ENCODE measurements at regions not wholly inside any gene's neighbourhood (a gene's known extent, or its start where the extent isn't known, plus 50 kb on each side); places are given as distances from the start of the nearest gene placed in this dataset.

GRCh38 chr16:5693426-5693825, 595.8 kb upstream of the EEF2KMT start:
- FAIRE-seq (no peak), DNase-seq (ENCODE audit: low spot score in 2 of 2) (no peak)

GRCh38 chr16:5681966-5682365, 584.4 kb upstream of the EEF2KMT start:
- FAIRE-seq, result no peak
- DNase-seq (ENCODE audit: low spot score in 2 of 2), result no peak

DNA sequence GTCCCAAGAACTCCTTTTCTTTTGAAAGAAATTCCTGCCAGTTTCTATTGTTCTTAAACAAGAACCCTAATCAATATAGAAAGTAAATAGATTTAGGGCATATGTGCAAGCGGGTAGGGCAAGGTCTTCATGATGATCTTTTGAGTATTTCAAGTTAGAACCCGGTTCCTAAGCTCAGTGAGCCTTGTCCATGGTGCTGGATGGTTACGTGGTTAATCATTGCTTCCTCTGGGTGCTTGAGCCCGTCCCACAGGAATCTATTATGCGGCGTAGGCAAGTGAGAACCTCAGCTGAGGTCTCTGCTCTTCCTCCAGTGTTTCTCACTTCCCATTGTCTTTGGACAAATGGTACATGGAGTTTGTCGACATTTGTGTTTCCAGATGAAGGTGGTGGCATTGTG, 580.8 kb upstream of the EEF2KMT start:
- FAIRE-seq, result no peak

DNA sequence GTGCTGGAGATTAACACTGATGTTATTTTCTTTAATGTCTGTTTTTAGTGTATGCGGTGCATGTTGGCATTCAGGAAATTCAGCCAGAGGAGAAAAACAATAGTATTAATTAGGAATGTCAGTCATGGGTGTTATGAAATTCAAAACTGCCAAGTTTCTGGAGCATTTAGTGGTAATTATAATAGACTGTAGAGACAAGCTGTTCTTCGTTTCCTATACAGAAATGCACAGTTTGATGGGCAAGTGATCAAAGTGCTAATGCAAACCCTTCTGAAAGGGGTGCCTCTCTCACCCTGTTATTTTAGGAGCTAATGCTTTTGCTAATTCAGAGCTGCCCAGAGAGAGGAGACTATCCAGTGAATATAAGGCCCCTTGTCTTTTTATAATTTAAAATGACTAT, 573.8 kb upstream of the EEF2KMT start:
- FAIRE-seq, result no peak
- no peak for DNase-seq (ENCODE audit: low spot score in 2 of 2)

More for the DNA sequence above, 580.8 kb upstream of the EEF2KMT start:
- no peak for DNase-seq (ENCODE audit: low spot score in 2 of 2)

DNA sequence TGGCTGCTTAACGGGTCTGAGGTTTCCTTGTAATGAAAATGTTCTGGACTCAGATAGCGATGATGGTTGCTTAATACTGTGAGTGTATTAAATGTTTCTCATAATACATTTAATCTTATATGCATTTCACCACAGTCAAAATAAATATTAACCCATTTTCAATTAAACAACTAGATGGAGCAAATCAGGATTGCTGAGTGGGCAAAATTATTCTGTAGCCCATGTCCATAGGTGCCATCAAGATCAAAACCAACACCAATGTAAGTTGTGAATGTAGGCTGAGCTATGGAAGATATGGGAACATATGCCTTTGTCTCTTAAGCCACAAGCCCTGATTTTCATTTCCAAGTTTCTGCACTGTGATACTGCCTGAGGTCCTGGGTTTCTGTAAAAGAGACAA, 572.6 kb upstream of the EEF2KMT start:
- no peak for DNase-seq (ENCODE audit: low spot score in 2 of 2)
- FAIRE-seq, result no peak

DNA sequence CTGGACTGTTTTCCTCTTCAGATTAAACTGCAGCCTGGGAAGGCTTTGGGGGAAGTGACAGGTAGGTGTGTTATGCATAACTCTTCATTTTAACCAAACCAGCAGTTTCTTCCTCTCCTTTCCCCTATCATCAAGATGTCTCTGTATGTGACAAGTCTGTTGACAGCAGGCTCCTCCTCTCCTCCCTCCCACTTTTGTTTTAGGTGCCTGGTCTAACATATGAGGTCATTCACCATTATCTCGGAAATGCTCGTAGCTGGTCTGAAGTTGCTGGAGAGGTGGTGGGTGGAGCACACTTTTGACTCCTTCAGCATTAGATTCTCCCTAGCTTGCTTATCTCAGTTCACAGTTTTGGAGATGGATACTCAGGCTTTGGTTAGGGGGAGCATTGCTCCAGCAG, 571.0 kb upstream of the EEF2KMT start:
- FAIRE-seq (no peak), DNase-seq (ENCODE audit: low spot score in 2 of 2) (no peak)

DNA sequence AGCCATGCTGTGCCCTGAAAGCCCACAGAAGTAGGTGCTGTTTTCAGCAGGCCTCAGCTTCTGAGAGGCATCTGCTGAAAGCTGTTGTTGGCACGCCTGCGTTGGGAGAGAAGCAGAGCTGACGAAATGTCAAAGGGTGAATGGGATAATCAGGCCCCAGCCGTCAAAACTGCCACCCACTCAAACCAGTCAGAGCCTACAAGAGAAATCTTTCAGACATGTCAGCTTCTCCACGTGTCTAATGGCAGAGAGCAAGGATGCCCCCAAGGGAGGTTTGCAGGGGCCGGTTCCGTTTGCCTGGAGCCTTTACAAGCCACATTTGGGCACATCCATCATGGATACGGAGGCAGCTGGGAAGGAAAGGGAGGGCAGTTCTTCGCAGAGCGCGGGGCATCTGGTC, 568.2 kb upstream of the EEF2KMT start:
- no peak for FAIRE-seq

GRCh38 chr16:5653789-5654188, 556.2 kb upstream of the EEF2KMT start:
- FAIRE-seq (no peak), DNase-seq (ENCODE audit: low spot score in 2 of 2) (no peak)

More for the DNA sequence above, 568.2 kb upstream of the EEF2KMT start:
- DNase-seq (ENCODE audit: low spot score in 2 of 2), result no peak

DNA sequence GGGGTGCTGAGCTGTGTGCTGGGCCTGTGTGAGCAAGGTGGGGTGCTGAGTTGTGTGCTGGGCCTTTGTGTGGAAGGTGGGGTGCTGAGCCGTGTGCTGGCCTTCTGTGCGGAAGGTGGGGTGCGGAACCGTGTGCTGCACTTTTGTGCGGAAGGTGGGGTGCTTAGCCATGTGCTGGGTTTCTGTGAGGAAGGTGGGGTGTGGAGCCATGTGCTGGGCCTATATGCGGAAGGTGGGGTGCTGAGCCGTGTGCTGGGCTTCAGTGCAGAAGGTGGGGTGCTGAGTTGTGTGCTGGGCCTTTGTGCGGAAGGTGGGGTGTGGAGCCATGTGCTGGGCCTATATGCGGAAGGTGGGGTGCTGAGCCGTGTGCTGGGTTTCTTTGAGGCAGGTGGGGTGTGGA, 555.4 kb upstream of the EEF2KMT start:
- FAIRE-seq (no peak), DNase-seq (ENCODE audit: low spot score in 2 of 2) (no peak)

GRCh38 chr16:5649762-5650743, 552.5 kb upstream of the EEF2KMT start:
- no peak for FAIRE-seq

DNA sequence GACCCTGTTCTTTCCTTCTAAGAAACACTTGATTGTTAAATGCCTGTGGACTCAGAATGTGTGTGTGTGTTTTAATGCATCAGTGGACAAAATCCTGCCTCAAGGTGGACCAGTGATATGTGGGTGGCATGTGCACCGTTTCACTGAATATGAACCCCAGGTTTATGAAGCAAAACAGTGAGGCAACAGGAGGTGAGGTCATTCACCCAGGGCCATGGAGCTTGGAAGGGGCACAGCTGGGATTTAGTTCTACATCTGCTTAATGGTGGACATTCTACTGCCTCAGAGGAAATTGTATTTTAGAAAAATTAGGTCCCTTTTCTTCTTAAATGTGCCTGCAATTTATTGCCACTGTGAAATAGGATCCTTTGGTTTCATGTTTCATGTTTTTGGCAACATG, 549.5 kb upstream of the EEF2KMT start:
- no peak for FAIRE-seq
- DNase-seq (ENCODE audit: low spot score in 2 of 2), result no peak

More at GRCh38 chr16:5649762-5650743, 552.5 kb upstream of the EEF2KMT start:
- DNase-seq (ENCODE audit: low spot score in 2 of 2), result no peak

DNA sequence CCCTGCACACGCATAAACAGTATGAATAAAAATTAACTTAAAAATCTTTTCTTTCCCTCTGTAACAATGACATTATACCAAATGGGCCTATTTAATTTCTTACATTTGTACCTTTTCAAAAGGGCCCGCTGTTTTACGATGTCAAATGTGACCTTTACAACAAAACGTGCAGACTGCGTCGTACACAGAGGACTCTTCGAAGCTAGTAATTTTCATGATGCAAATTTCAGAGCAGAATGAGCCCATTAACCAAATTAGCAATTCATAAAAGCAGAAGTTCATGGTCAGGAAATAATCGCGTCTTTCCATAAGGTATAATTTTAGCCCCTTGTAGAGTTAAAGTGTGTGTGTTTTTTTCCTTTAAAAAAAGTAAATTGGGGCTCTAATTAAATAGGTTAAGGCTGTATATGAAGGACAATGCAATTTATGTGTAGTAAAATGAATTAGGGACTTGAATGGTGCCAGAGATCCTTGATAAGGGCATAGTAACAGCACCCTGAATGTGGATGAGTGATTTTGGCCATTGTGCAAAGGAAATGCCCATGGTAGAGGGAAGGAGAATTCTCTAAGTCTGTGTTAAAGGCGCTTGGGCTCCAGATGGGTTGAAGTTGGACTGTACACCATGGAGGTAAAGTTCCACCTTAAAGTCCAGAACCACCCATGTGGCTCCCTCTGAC, 546.4 kb upstream of the EEF2KMT start:
- DNase-seq (ENCODE audit: low spot score in 2 of 2) (no peak), FAIRE-seq (no peak)

DNA sequence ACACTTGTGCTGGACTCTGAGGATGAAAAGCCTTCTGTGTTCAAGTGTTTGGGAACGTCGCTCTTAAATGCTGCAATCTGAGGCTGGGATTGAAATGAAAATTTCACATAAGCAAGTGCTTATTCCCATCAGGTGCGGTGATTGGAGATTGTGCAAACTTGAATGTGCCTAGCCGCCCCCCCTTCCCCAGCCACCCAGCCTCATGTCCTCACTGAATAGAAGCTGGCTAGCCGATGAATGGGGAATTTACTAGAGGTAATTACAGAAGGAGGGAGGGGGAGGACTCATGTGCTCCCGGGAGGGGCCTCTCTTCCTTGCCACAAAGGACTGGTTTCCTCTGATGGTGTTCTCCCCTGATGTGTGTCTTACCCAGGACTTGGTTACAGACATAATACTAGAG, 544.8 kb upstream of the EEF2KMT start:
- FAIRE-seq, result no peak

DNA sequence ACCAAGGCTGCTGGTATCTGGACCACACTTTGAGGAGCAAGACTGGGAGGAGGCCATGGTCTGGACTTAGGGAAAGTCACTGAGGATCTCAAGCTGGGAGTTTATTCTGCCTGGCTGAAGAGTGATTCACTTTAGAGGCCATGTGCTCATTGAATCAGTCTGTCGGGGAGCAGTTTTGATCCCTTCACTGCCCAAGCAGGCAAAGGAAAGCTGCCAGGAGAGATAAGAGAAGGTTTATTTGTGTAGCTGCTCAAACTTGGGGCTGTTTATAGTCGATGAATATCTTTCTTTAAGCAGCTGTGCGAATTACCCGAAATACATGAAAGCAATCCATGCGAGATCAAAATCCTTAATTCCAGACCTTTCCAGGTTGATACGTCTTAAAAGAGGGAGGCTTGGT, 544.4 kb upstream of the EEF2KMT start:
- no peak for DNase-seq (ENCODE audit: low spot score in 2 of 2)
- no peak for FAIRE-seq

More for the DNA sequence above, 544.8 kb upstream of the EEF2KMT start:
- no peak for DNase-seq (ENCODE audit: low spot score in 2 of 2)

- DNase-seq (ENCODE audit: low spot score in 2 of 2) (no peak), FAIRE-seq (no peak)
Observed at GRCh38 chr16:5640883-5641282, 543.3 kb upstream of the EEF2KMT start.

GRCh38 chr16:5639531-5639930, 541.9 kb upstream of the EEF2KMT start:
- DNase-seq (ENCODE audit: low spot score in 2 of 2) (no peak), FAIRE-seq (no peak)

GRCh38 chr16:5635331-5635730, 537.7 kb upstream of the EEF2KMT start:
- FAIRE-seq, result no peak
- no peak for DNase-seq (ENCODE audit: low spot score in 2 of 2)

- DNase-seq (ENCODE audit: low spot score in 2 of 2) (no peak), FAIRE-seq (no peak)
Observed at GRCh38 chr16:5634666-5635180, 537.1 kb upstream of the EEF2KMT start.

GRCh38 chr16:5633845-5634440, 536.3 kb upstream of the EEF2KMT start:
- no peak for FAIRE-seq

DNA sequence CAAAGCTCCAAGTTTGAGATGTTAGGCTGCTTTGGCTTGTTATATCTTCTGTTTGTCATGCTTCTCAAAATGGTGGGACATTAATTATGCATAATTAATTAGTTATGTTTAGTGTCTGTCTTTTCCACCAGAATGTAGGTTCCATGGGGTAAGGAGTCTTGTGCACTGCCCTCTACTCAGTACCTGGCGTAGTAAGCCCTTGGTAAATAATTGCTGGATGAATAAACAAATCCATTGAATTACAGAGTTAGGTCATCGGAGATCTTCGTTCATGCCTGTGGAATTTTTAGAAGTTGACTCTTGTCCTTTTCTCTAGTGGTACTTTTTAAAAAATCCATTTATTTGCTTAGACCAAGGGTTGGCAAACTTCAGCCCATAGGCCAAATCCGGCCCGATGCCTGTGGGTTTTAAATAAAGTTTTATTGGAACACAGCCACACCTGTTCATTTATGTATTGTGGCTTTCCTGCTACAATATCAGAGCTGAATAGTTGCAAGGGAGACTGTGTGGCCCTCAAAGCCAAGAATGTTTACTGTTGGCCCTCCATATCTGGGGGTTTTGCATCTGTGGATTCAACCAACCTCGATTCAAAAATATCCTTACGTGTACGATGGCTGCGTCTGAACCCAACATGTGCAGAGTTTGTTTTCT, 524.8 kb upstream of the EEF2KMT start:
- no peak for FAIRE-seq
- no peak for DNase-seq (ENCODE audit: low spot score in 2 of 2)

More at GRCh38 chr16:5633845-5634440, 536.3 kb upstream of the EEF2KMT start:
- DNase-seq (ENCODE audit: low spot score in 2 of 2), result peak in 1 of 2 donors; percentile 29

All from frontal cortex (tissue), 3 donors.